ENCODE measurements at regions not wholly inside any gene's neighbourhood (a gene's known extent, or its start where the extent isn't known, plus 50 kb on each side); places are given as distances from the start of the nearest gene placed in this dataset.
"Not testable (repeated sequence)": the region's sequence is repeated elsewhere in the genome, so short reads cannot be mapped to it uniquely, and the experiment has no call there.

DNA sequence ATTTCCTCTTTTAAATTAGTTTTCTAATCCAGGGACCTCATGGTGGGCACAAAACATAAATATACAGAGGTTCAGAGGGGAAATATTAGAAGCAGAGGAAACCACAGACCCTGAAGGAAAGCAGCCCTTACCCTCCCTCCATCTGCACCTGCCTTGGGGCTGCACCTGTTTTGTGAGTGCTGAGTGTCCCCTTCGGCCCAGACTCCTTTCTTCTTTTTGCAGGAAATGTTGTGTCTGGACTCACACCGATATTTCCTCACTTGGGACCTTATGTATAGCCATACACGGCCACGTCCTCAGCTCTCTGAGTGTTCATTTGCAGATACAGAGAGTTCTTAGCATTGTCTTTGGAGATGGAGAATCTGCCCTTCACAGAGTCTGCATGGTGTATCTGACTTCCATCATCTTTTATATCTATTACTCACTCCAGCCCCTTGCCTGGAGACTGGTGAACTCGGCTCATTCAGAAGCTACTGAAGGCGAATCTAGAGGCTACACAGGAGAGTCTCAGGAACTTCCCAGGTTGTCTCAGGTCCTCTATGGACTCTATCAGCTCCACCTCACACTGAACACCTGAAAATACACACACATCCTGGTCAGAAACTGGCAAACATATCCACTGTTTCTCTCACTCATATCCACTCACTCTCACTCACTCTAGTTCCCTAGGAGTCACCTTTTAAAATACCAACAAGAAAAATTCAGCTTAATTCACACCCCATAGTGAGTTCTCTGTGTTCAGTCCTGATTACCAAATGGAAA lies 829.7 kb downstream of the TMEM121 start:
- TF ChIP-seq ISL1 (CRISPR knock-in tag; IDR thresholded peaks at IDR 0.05); PPARA (CRISPR knock-in tag; IDR thresholded peaks at IDR 0.05; ENCODE audit: borderline replicate concordance); ZNF70 (CRISPR knock-in tag; IDR thresholded peaks at IDR 0.05); ZFP3 (CRISPR knock-in tag; IDR thresholded peaks at IDR 0.05); CREB5 (CRISPR knock-in tag; IDR thresholded peaks at IDR 0.05; ENCODE audit: low read depth); ZNF8 (CRISPR knock-in tag; IDR thresholded peaks at IDR 0.05); GLIS3 (CRISPR knock-in tag; IDR thresholded peaks at IDR 0.05); ARNTL (CRISPR knock-in tag; IDR thresholded peaks at IDR 0.05; ENCODE audit: borderline replicate concordance, low read depth): not testable (repeated sequence)
